ENCODE measurements at regions not wholly inside any gene's neighbourhood (a gene's known extent, or its start where the extent isn't known, plus 50 kb on each side); places are given as distances from the start of the nearest gene placed in this dataset.

- no peaks in the 10 kb centered on the region for H3K9me3 ChIP-seq (ENCODE audit: low read depth, low read length)
- H4K20me1 ChIP-seq (ENCODE audit: insufficient read depth, low read length) = no peaks in the 10 kb centered on the region
- no peak overlapping the region for H3K4me2 ChIP-seq (ENCODE audit: insufficient read depth, low read length)
- H3K4me3 ChIP-seq (ENCODE audit: insufficient read depth, low read length) = no peak overlapping the region
- DNase-seq (ENCODE audit: insufficient read length, low spot score, missing footprints) = no peak
- no peaks in the 10 kb centered on the region for H3K4me1 ChIP-seq (ENCODE audit: insufficient read depth, low read length)
- H3K27me3 ChIP-seq (ENCODE audit: insufficient read depth, low read length) = peaks cover 34% of the 10 kb centered on the region
- no peak for TF ChIP-seq CTCF (IDR thresholded peaks at IDR 0.05; ENCODE audit: extremely low read depth, low read depth, low read length)
- no peaks in the 10 kb centered on the region for H3K79me2 ChIP-seq (ENCODE audit: insufficient read depth, low read length)
- no peak overlapping the region for H2AFZ ChIP-seq (ENCODE audit: low read length)
- H3K36me3 ChIP-seq (ENCODE audit: insufficient read depth, low read length) = no peaks in the 10 kb centered on the region
- H3K27ac ChIP-seq (ENCODE audit: low read depth, low read length) = no peak overlapping the region
Measured at GRCh38 chr11:11084337-11084736, 226.5 kb upstream of the ZBED5 start.

- no peak for DNase-seq (ENCODE audit: insufficient read length, low spot score, missing footprints)
- H4K20me1 ChIP-seq (ENCODE audit: insufficient read depth, low read length) = no peaks in the 10 kb centered on the region
Measured at GRCh38 chr11:11083441-11083840, 225.6 kb upstream of the ZBED5 start.

GRCh38 chr11:11082646-11083045, 224.8 kb upstream of the ZBED5 start:
- Histone ChIP-seq H3K27me3 (ENCODE audit: insufficient read depth, low read length) (peaks cover 39% of the 10 kb centered on the region), H2AFZ (ENCODE audit: low read length) (no peak overlapping the region), H3K36me3 (ENCODE audit: insufficient read depth, low read length) (no peaks in the 10 kb centered on the region), H3K9me3 (ENCODE audit: low read depth, low read length) (no peaks in the 10 kb centered on the region), H3K4me2 (ENCODE audit: insufficient read depth, low read length) (no peak overlapping the region), H3K79me2 (ENCODE audit: insufficient read depth, low read length) (no peaks in the 10 kb centered on the region), H3K4me3 (ENCODE audit: insufficient read depth, low read length) (no peak overlapping the region), H3K27ac (ENCODE audit: low read depth, low read length) (no peak overlapping the region), H4K20me1 (ENCODE audit: insufficient read depth, low read length) (no peaks in the 10 kb centered on the region), H3K4me1 (ENCODE audit: insufficient read depth, low read length) (no peaks in the 10 kb centered on the region)
- TF ChIP-seq CTCF (IDR thresholded peaks at IDR 0.05; ENCODE audit: extremely low read depth, low read depth, low read length) = no peak
- no peak for DNase-seq (ENCODE audit: insufficient read length, low spot score, missing footprints)

More at GRCh38 chr11:11083441-11083840, 225.6 kb upstream of the ZBED5 start:
- Histone ChIP-seq H3K9me3 (ENCODE audit: low read depth, low read length) (no peaks in the 10 kb centered on the region), H3K4me1 (ENCODE audit: insufficient read depth, low read length) (no peaks in the 10 kb centered on the region), H3K27me3 (ENCODE audit: insufficient read depth, low read length) (peaks cover 39% of the 10 kb centered on the region), H2AFZ (ENCODE audit: low read length) (no peak overlapping the region), H3K4me2 (ENCODE audit: insufficient read depth, low read length) (no peak overlapping the region), H3K4me3 (ENCODE audit: insufficient read depth, low read length) (no peak overlapping the region), H3K36me3 (ENCODE audit: insufficient read depth, low read length) (no peaks in the 10 kb centered on the region), H3K79me2 (ENCODE audit: insufficient read depth, low read length) (no peaks in the 10 kb centered on the region), H3K27ac (ENCODE audit: low read depth, low read length) (no peak overlapping the region)
- no peak for TF ChIP-seq CTCF (IDR thresholded peaks at IDR 0.05; ENCODE audit: extremely low read depth, low read depth, low read length)

GRCh38 chr11:11081776-11082175, 223.9 kb upstream of the ZBED5 start:
- no peaks in the 10 kb centered on the region for H3K79me2 ChIP-seq (ENCODE audit: insufficient read depth, low read length)
- no peak for TF ChIP-seq CTCF (IDR thresholded peaks at IDR 0.05; ENCODE audit: extremely low read depth, low read depth, low read length)
- DNase-seq (ENCODE audit: insufficient read length, low spot score, missing footprints) = no peak

More at GRCh38 chr11:11081776-11082175, 223.9 kb upstream of the ZBED5 start:
- no peak overlapping the region for H3K4me3 ChIP-seq (ENCODE audit: insufficient read depth, low read length)
- H3K27ac ChIP-seq (ENCODE audit: low read depth, low read length) = no peak overlapping the region
- H3K9me3 ChIP-seq (ENCODE audit: low read depth, low read length) = no peaks in the 10 kb centered on the region
- no peaks in the 10 kb centered on the region for H3K4me1 ChIP-seq (ENCODE audit: insufficient read depth, low read length)
- H2AFZ ChIP-seq (ENCODE audit: low read length) = no peak overlapping the region
- peaks cover 39% of the 10 kb centered on the region for H3K27me3 ChIP-seq (ENCODE audit: insufficient read depth, low read length)
- H3K36me3 ChIP-seq (ENCODE audit: insufficient read depth, low read length) = no peaks in the 10 kb centered on the region
- H4K20me1 ChIP-seq (ENCODE audit: insufficient read depth, low read length) = no peaks in the 10 kb centered on the region
- no peak overlapping the region for H3K4me2 ChIP-seq (ENCODE audit: insufficient read depth, low read length)
